Ovary (tissue), 7 donors: ENCODE measurements at regions not wholly inside any gene's neighbourhood (a gene's known extent, or its start where the extent isn't known, plus 50 kb on each side); places are given as distances from the start of the nearest gene placed in this dataset.

Source experiments
- DNase-seq, 5 donors: peaks; one replicate each; pipeline ENCODE4 v3.0.0-alpha.2; 2019 to 2020
- H3K27ac ChIP-seq, 2 donors: fragments of 200-600 bp; one replicate each; pipeline versions ENCODE4 v1.5.1 to v1.8.0; 2019 to 2022
- H3K27me3 ChIP-seq: fragments of 200-600 bp; one replicate; pipeline ENCODE4 v1.8.0; 2022
- H3K36me3 ChIP-seq: fragments of 200-600 bp; sonication (generic); one replicate; pipeline ENCODE4 v1.5.1; 2019
- H3K4me1 ChIP-seq: one replicate; pipeline ENCODE4 v1.8.1; 2013; ENCODE audit warnings: mild to moderate bottlenecking, moderate library complexity; ENCODE audit not compliant: insufficient read depth
- H3K4me3 ChIP-seq: fragments of 200-600 bp; sonication (generic); one replicate; pipeline ENCODE4 v1.5.1; 2017
- H3K9me3 ChIP-seq, 2 donors: fragments of 200-600 bp in 1 of 2; sonication (generic) in 1 of 2; one replicate each; pipeline versions ENCODE4 v1.5.1 to v1.8.1; 2013 to 2019; ENCODE audit warnings: mild to moderate bottlenecking in 1 of 2, moderate library complexity in 1 of 2
- EP300 ChIP-seq: sonication (generic); formaldehyde crosslinking; IDR thresholded peaks from one replicate; pipeline ENCODE4 v1.6.1; 2017; ENCODE audit warnings: antibody characterized with exemption
- POLR2A ChIP-seq: fragments of 450-650 bp; IDR thresholded peaks from one replicate; pipeline ENCODE4 v1.6.1; 2017; ENCODE audit warnings: antibody characterized with exemption, mild to moderate bottlenecking, moderate library complexity
- WGBS, 3 donors: extraction: QIAGEN DNeasy Blood & Tissue Kit in 1 of 3; methylation state at CpG; one replicate each; pipeline versions ENCODE4 v1.1.5 to v1.1.7; 2013 to 2017; 5-methylcytosine and 5-hydroxymethylcytosine counted together
- intact Hi-C, 4 donors: fragments of 100-400 bp; cut with DNase I; formaldehyde crosslinking; loops; one replicate each; pipeline versions ENCODE4 v1.11.0 to v1.15.1; 2022 to 2023
- TF ChIP-seq, protein P1 (sequence below), 3 donors: fragments of 450-650 bp in 2 of 3; fragments of 200-600 bp in 1 of 3; IDR thresholded peaks; one replicate each; pipeline versions ENCODE4 v1.5.1 to v1.8.0; 2016 to 2022; ENCODE audit warnings: antibody characterized with exemption in 3 of 3, mild to moderate bottlenecking in 1 of 3
- donor health status: DM: no; HTN: no; CAD: no; lungs with moderate emphysema.
- donor health status: DM: no; HTN: no; CAD: no.
- donor health status: Bipolar disorder and iron deficiency.
- donor health status: DM: no; HTN: no; CAD: no.
- donor health status: DM: yes; HTN: yes; CAD: no.

DNA sequence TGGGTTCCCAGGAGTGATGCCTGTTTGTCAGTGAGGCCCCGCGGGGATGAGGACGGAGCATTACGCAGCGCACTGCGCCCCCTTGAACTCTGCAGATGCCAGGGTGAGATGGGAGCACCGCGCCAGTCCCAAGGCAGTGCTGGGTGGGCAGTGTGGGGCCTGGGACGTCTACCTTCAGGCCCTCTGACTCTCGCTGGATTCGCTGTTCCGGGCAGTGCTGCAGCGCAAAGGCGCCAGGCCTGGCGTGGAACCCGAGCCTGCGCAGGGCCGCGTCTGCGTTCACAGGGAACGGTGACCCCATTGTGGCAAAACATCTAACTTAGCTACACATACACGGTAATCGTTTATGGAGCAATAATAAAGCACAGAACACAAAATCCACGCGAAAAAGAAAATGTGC, 257.3 kb downstream of the QKI start:
- Histone ChIP-seq H3K9me3 (no peaks in the 10 kb centered on the region), H3K27ac (no peak overlapping the region), H3K4me1 (no peaks in the 10 kb centered on the region), H3K4me3 (no peak overlapping the region), H3K36me3 (no peaks in the 10 kb centered on the region), H3K27me3 (no peaks in the 10 kb centered on the region)
- WGBS, 3 donors, result 95 to 98% (median 97%) methylated on average over 22 to 25 of the region's 25 CpGs
- no peak for DNase-seq
- TF ChIP-seq POLR2A, result no peak
- TF ChIP-seq, protein P1, sequence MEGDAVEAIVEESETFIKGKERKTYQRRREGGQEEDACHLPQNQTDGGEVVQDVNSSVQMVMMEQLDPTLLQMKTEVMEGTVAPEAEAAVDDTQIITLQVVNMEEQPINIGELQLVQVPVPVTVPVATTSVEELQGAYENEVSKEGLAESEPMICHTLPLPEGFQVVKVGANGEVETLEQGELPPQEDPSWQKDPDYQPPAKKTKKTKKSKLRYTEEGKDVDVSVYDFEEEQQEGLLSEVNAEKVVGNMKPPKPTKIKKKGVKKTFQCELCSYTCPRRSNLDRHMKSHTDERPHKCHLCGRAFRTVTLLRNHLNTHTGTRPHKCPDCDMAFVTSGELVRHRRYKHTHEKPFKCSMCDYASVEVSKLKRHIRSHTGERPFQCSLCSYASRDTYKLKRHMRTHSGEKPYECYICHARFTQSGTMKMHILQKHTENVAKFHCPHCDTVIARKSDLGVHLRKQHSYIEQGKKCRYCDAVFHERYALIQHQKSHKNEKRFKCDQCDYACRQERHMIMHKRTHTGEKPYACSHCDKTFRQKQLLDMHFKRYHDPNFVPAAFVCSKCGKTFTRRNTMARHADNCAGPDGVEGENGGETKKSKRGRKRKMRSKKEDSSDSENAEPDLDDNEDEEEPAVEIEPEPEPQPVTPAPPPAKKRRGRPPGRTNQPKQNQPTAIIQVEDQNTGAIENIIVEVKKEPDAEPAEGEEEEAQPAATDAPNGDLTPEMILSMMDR (IDR thresholded peaks at IDR 0.05), result no peak
- TF ChIP-seq EP300, result no peak
- intact Hi-C loops, result no loop called here

DNA sequence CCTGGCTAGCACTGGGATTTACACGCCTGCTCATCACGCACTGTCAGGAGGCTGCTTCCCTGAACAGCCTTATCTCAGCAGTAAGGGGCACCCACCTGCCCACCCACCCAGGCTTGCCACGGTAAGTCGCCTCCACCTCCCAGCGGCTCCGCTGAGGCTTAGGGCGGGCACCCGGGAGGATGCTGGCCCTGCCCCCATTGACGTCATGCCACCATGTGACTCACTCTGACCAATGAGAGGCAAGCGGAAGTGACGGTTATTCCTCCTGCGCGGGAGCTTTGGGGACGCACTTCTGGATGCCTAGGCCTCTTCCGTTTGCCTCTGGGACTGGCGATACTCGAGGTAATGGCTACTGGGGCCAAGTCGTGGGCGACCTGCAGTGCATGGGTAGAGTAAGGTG, 256.8 kb downstream of the QKI start:
- Histone ChIP-seq H3K36me3 (no peaks in the 10 kb centered on the region), H3K27me3 (no peaks in the 10 kb centered on the region), H3K4me1 (no peaks in the 10 kb centered on the region), H3K9me3 (no peaks in the 10 kb centered on the region), H3K4me3 (no peak overlapping the region), H3K27ac (no peak overlapping the region)
- intact Hi-C loops, result no loop called here
- 93 to 96% (median 94%) methylated on average over 19 of the region's 19 CpGs for WGBS, 3 donors
- TF ChIP-seq EP300, result no peak
- TF ChIP-seq, protein P1 (IDR thresholded peaks at IDR 0.05), result no peak
- TF ChIP-seq POLR2A, result no peak
- no peak for DNase-seq

DNA sequence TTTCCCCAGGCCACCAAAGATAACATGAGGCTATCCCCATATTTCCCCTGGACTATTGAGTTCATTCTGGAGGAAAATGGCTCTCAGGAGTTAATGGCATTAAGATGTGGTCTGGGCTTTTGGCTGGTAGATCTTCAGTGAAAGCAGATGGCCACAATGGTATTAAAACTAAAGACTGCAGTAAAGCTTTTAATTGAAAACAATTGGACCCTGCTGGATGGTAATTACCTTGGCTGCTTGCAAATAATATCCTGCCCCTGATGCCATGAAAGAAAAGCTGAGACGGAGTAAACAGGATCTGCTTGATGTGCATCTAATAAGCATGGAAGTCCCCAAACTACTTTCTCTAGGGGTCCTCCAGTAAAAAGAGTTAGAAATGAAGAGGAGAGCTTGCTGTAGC, 255.8 kb downstream of the QKI start:
- Histone ChIP-seq H3K4me3 (no peak overlapping the region), H3K36me3 (no peaks in the 10 kb centered on the region), H3K27me3 (no peaks in the 10 kb centered on the region), H3K9me3 (no peaks in the 10 kb centered on the region), H3K27ac (no peak overlapping the region), H3K4me1 (no peaks in the 10 kb centered on the region)
- DNase-seq, result no peak
- 89 to 97% (median 94%) methylated on average over 1 of the region's 1 CpG for WGBS, 3 donors
- intact Hi-C loops, result no loop called here
- TF ChIP-seq EP300 (no peak), POLR2A (no peak)
- TF ChIP-seq, protein P1 (IDR thresholded peaks at IDR 0.05), result no peak

DNA sequence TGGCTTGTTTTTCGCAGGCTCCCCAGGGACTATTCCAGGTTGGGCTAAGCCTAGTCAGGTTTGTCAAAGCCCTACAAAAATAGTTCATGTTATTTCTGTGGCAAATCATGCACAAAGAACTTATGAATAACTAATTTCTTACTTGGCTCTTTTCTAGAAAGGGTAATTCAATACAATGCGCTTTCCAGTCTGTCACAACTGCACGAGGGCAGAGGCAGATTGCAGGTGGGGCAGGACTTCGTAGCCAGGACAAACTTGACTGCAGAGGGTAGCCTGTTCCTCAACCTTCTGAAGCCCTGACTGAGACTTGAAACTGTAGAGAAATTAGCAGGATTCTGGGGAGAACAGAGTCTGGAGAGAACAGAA, 253.5 kb downstream of the QKI start:
- TF ChIP-seq EP300, result no peak
- TF ChIP-seq, protein P1 (IDR thresholded peaks at IDR 0.05), result no peak
- TF ChIP-seq POLR2A, result no peak
- WGBS, 3 donors, result 53 to 57% (median 54%) methylated on average over 4 of the region's 4 CpGs
- H3K4me1 ChIP-seq, result no peaks in the 10 kb centered on the region

More for the DNA sequence above, 253.5 kb downstream of the QKI start:
- intact Hi-C loops, result no loop called here
- no peaks in the 10 kb centered on the region for H3K36me3 ChIP-seq
- no peak overlapping the region for H3K4me3 ChIP-seq
- DNase-seq, result no peak
- H3K9me3 ChIP-seq, result no peaks in the 10 kb centered on the region
- H3K27ac ChIP-seq, result no peak overlapping the region
- no peaks in the 10 kb centered on the region for H3K27me3 ChIP-seq
